IMR-90 (cell line): ENCODE measurements at regions not wholly inside any gene's neighbourhood (a gene's known extent, or its start where the extent isn't known, plus 50 kb on each side); places are given as distances from the start of the nearest gene placed in this dataset.

Source experiments
- ATAC-seq: fragments of 200-7000 bp; cut with Tn5 transposase; 2 replicates; pipeline ENCODE4 v1.9.1; 2020; ENCODE audit warnings: low read depth, mild to moderate bottlenecking, moderate library complexity
- BruUV-seq: library from RNA; stranded (reverse); fragments of 400-500 nt; replicated peaks from 2 replicates; lab custom pipeline; 2021; lab: Mats Ljungman, UMichigan
- CTCF ChIA-PET: fragments of 300-600 bp; formaldehyde crosslinking; extraction: SDS; loops from one replicate; lab custom pipeline; 2021; ENCODE audit warnings: antibody characterized with exemption; lab: Yijun Ruan, JAX
- POLR2A ChIA-PET: fragments of 300-600 bp; sonication (Branson Sonifier 250); formaldehyde crosslinking; loops from one replicate; lab custom pipeline; 2022; ENCODE audit warnings: antibody characterized with exemption; ENCODE audit not compliant: unreplicated experiment; lab: Charles Lee
- DNase-seq: peaks from one replicate; pipeline ENCODE4 v3.0.0; 2013
- H2AFZ ChIP-seq: replicated peaks from 2 replicates; pipeline ENCODE3; 2013; ENCODE audit warnings: low read length, mild to moderate bottlenecking; ENCODE audit not compliant: poor library complexity
- H2AK5ac ChIP-seq: 2 replicates; pipeline ENCODE4 v1.6.1; 2013; ENCODE audit warnings: low read depth, low read length, inconsistent platforms
- H2AK9ac ChIP-seq: replicated peaks from 2 replicates; pipeline ENCODE3; 2013; ENCODE audit warnings: mild to moderate bottlenecking, low read depth, low read length, moderate library complexity; ENCODE audit not compliant: poor library complexity
- H2BK120ac ChIP-seq: 2 replicates; pipeline ENCODE4 v1.6.1; 2013; ENCODE audit warnings: low read depth, low read length, inconsistent platforms
- H2BK15ac ChIP-seq: 3 replicates; pipeline ENCODE4 v1.6.1; 2013; ENCODE audit warnings: low read depth, low read length, inconsistent platforms
- H2BK20ac ChIP-seq: 2 replicates; pipeline ENCODE4 v1.6.1; 2013; ENCODE audit warnings: low read depth, mild to moderate bottlenecking, inconsistent platforms, low read length, moderate library complexity
- H2BK5ac ChIP-seq: 2 replicates; pipeline ENCODE4 v1.6.1; 2013; ENCODE audit warnings: mild to moderate bottlenecking, low read depth, low read length, inconsistent platforms; ENCODE audit not compliant: poor library complexity, severe bottlenecking
- H3K14ac ChIP-seq: replicated peaks from 2 replicates; pipeline ENCODE4 v1.6.1; 2013; ENCODE audit warnings: low read depth, low read length, inconsistent platforms
- H3K18ac ChIP-seq: 2 replicates; pipeline ENCODE4 v1.6.1; 2013; ENCODE audit warnings: low read depth, low read length, control low read depth
- H3K23ac ChIP-seq: 2 replicates; pipeline ENCODE4 v1.6.1; 2013; ENCODE audit warnings: low read depth, low read length, inconsistent platforms
- H3K27ac ChIP-seq: 2 replicates; pipeline ENCODE4 v1.5.1; 2013; ENCODE audit warnings: mild to moderate bottlenecking, control low read depth, low read length; ENCODE audit not compliant: insufficient read depth
- H3K27me3 ChIP-seq: 2 replicates; pipeline ENCODE4 v1.6.1; 2013; ENCODE audit warnings: low read length; ENCODE audit not compliant: control insufficient read depth, insufficient read depth
- H3K36me3 ChIP-seq: 2 replicates; pipeline ENCODE4 v1.6.1; 2013; ENCODE audit warnings: low read length, mixed read lengths; ENCODE audit not compliant: control insufficient read depth, insufficient read depth
- H3K4ac ChIP-seq: 2 replicates; pipeline ENCODE4 v1.6.1; 2013; ENCODE audit warnings: low read depth, low read length, inconsistent platforms
- H3K4me1 ChIP-seq: 2 replicates; pipeline ENCODE4 v1.6.1; 2013; ENCODE audit warnings: low read length, mixed read lengths; ENCODE audit not compliant: control insufficient read depth, insufficient read depth
- H3K4me2 ChIP-seq: 2 replicates; pipeline ENCODE4 v1.6.1; 2013; ENCODE audit warnings: low read depth, mild to moderate bottlenecking, control low read depth, low read length, moderate library complexity
- H3K4me3 ChIP-seq: 2 replicates; pipeline ENCODE4 v1.5.1; 2013; ENCODE audit warnings: low read depth, mild to moderate bottlenecking, control low read depth, low read length, moderate library complexity; ENCODE audit not compliant: insufficient read depth
- H3K56ac ChIP-seq: 2 replicates; pipeline ENCODE4 v1.6.1; 2013; ENCODE audit warnings: low read length, inconsistent platforms; ENCODE audit not compliant: insufficient read depth; ENCODE audit errors: extremely low read depth
- H3K79me1 ChIP-seq, 2 experiments: 2 replicates each; pipeline ENCODE4 v1.6.1; 2013; ENCODE audit warnings: low read length in 2 of 2, inconsistent platforms in 1 of 2, low read depth in 1 of 2
- H3K9ac ChIP-seq: 2 replicates; pipeline ENCODE4 v1.6.1; 2013; ENCODE audit warnings: low read depth, low read length, control low read depth
- H3K9me1 ChIP-seq: 2 replicates; pipeline ENCODE4 v1.6.1; 2013; ENCODE audit warnings: low read length, inconsistent platforms; ENCODE audit not compliant: insufficient read depth
- H3K9me3 ChIP-seq: 2 replicates; pipeline ENCODE4 v1.6.1; 2013; ENCODE audit warnings: low read length; ENCODE audit not compliant: control insufficient read depth, insufficient read depth
- H4K20me1 ChIP-seq: 2 replicates; pipeline ENCODE4 v1.6.1; 2013; ENCODE audit warnings: low read length, inconsistent platforms; ENCODE audit not compliant: insufficient read depth
- H4K5ac ChIP-seq: 2 replicates; pipeline ENCODE4 v1.6.1; 2013; ENCODE audit warnings: mild to moderate bottlenecking, low read depth, low read length, control low read depth
- H4K8ac ChIP-seq, 2 experiments: 2 replicates each; pipeline ENCODE4 v1.6.1; 2013; ENCODE audit warnings: low read depth in 2 of 2, low read length in 2 of 2, control low read depth in 1 of 2, inconsistent platforms in 1 of 2
- H4K91ac ChIP-seq: 2 replicates; pipeline ENCODE4 v1.6.1; 2013; ENCODE audit warnings: low read depth, low read length, inconsistent platforms; ENCODE audit not compliant: insufficient read depth
- CTCF ChIP-seq: conservative IDR thresholded peaks from 2 replicates; pipeline ENCODE4 v1.5.1; 2012; ENCODE audit warnings: mild to moderate bottlenecking, low read depth, low read length, improper control_type of control experiment
- ELK1 ChIP-seq: fragments of 150-350 bp; IDR thresholded peaks from 2 replicates; pipeline ENCODE4 v1.6.1; 2016; ENCODE audit warnings: low read depth, mild to moderate bottlenecking, low read length, moderate library complexity, borderline replicate concordance
- MAFK ChIP-seq: IDR thresholded peaks from 2 replicates; pipeline ENCODE4 v1.6.1; 2012; ENCODE audit warnings: low read depth, low read length, improper control_type of control experiment
- MXI1 ChIP-seq: IDR thresholded peaks from 2 replicates; pipeline ENCODE4 v1.6.1; 2012; ENCODE audit warnings: low read depth, mild to moderate bottlenecking, low read length, moderate library complexity, borderline replicate concordance
- POLR2A ChIP-seq: IDR thresholded peaks from 2 replicates; pipeline ENCODE4 v1.6.1; 2012; ENCODE audit warnings: mild to moderate bottlenecking, low read depth, low read length
- RAD21 ChIP-seq: IDR thresholded peaks from 2 replicates; pipeline ENCODE4 v1.6.1; 2012; ENCODE audit warnings: low read length, improper control_type of control experiment
- WGBS, 2 experiments: methylation state at CpG; one replicate each; pipeline versions ENCODE4 v1.1.5 to v1.1.7; 2013; ENCODE audit warnings: missing lambda C conversion rate in 2 of 2; ENCODE audit not compliant: insufficient read length in 1 of 2; ENCODE audit errors: extremely low coverage in 2 of 2; 5-methylcytosine and 5-hydroxymethylcytosine counted together
- dilution Hi-C: fragments of 300-500 bp; cut with HindIII; formaldehyde crosslinking; loops from one replicate; pipeline ENCODE4 v1.14.3; 2018; ENCODE audit warnings: low sequenced_read_pairs; ENCODE audit not compliant: unreplicated experiment
- in situ Hi-C: fragments of 300-500 bp; cut with MboI; formaldehyde crosslinking; loops from 3 replicates; pipeline ENCODE4 v1.14.3; 2019; ENCODE audit warnings: low sequenced_read_pairs, inconsistent platforms, mixed read lengths
- intact Hi-C: fragments of 100-400 bp; cut with micrococcal nuclease; formaldehyde crosslinking; loops from 2 replicates; pipeline ENCODE4 v1.10.0; 2022
- TF ChIP-seq, protein P1 (sequence below): fragments of 150-350 bp; IDR thresholded peaks from 2 replicates; pipeline ENCODE4 v1.6.1; 2017; ENCODE audit warnings: mild to moderate bottlenecking, antibody characterized with exemption, low read length, low read depth

DNA sequence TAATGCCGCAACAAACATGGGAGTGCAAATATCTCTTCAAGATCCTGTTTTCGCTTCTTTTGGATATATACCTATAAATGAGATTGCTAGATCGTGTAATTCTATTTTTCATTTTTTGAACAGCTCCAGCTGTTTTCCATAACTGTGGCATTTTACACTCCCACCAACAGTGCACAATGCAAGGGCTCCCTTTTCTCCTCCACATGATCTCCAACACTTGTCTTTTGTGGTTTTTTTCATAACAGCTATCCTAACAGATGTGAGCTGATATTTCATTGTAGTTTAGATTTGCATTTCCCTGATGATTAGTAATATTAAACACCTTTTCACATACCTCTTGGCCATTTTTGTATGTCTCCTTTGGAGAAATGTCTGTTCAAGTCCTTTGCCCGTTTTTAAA, 58.6 kb upstream of the TJP1 start:
- H4K5ac ChIP-seq: no peak overlapping the region
- H2BK5ac ChIP-seq: no peak overlapping the region

More for the DNA sequence above, 58.6 kb upstream of the TJP1 start:
- no peak overlapping the region for H2BK20ac ChIP-seq
- intact Hi-C loops: no loop called here
- H3K9me3 ChIP-seq: no peaks in the 10 kb centered on the region
- H4K91ac ChIP-seq: no peak overlapping the region
- no peak overlapping the region for H3K18ac ChIP-seq
- CTCF ChIA-PET: no interaction called here
- no peaks in the 10 kb centered on the region for H3K27me3 ChIP-seq
- H2AK9ac ChIP-seq: no peak overlapping the region
- POLR2A ChIA-PET: no interaction called here
- H2AK5ac ChIP-seq: no peak overlapping the region
- H3K36me3 ChIP-seq: no peaks in the 10 kb centered on the region
- H3K79me1 ChIP-seq: no peaks in the 10 kb centered on the region
- WGBS, 2 experiments: no CpG with 5 or more reads among the region's 4 CpGs
- no peak for TF ChIP-seq ELK1
- no peak for TF ChIP-seq MXI1
- no peak for TF ChIP-seq POLR2A
- TF ChIP-seq MAFK: no peak
- no peak for TF ChIP-seq RAD21
- TF ChIP-seq, protein P1, sequence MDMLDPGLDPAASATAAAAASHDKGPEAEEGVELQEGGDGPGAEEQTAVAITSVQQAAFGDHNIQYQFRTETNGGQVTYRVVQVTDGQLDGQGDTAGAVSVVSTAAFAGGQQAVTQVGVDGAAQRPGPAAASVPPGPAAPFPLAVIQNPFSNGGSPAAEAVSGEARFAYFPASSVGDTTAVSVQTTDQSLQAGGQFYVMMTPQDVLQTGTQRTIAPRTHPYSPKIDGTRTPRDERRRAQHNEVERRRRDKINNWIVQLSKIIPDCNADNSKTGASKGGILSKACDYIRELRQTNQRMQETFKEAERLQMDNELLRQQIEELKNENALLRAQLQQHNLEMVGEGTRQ: no peak
- no peak for TF ChIP-seq CTCF
- dilution Hi-C loops: no loop called here
- DNase-seq: no peak
- H3K14ac ChIP-seq: no peak overlapping the region
- BruUV-seq: no TSS peak
- no peak overlapping the region for H3K9ac ChIP-seq
- no peak overlapping the region for H2AFZ ChIP-seq
- H3K4me3 ChIP-seq: no peak overlapping the region
- H3K4ac ChIP-seq: no peak overlapping the region
- in situ Hi-C loops: loop anchor here (10.0 kb wide), 1 partner anchor 64 kb away; no protein-coding TSS in a partner anchor
- no peak overlapping the region for H2BK120ac ChIP-seq
- no peak overlapping the region for H3K4me2 ChIP-seq
- no peak overlapping the region for H3K56ac ChIP-seq
- no peaks in the 10 kb centered on the region for H4K20me1 ChIP-seq
- no peak overlapping the region for H3K27ac ChIP-seq
- no peak for ATAC-seq
- H3K9me1 ChIP-seq: no peaks in the 10 kb centered on the region; the same call in 1 of the 2 replicates
- H3K4me1 ChIP-seq: peaks cover 12% of the 10 kb centered on the region
- H4K8ac ChIP-seq: no peak overlapping the region
- no peak overlapping the region for H2BK15ac ChIP-seq
- H3K23ac ChIP-seq: no peak overlapping the region
